ENCODE measurements at regions not wholly inside any gene's neighbourhood (a gene's known extent, or its start where the extent isn't known, plus 50 kb on each side); places are given as distances from the start of the nearest gene placed in this dataset.

DNA sequence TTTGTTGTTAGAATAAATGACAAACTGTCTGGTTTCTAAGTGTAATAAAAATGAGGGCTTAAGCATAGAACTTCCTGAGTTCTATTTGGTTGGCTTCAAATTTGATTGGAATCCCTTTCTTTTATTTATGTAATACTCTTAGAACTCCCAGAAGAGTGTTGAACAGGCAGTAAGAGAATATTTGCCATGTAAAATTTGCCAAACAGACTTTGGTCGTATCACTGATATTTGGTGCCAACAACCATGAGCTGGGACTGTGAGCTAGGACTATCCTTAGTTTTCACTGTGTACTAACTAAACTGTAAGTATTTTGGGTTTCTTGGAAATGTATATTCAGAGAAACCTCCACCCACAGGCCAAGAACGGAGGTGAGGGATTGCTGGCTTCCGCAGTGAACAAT is 971.2 kb upstream of the SOX9 start:
- TF ChIP-seq, protein P1, sequence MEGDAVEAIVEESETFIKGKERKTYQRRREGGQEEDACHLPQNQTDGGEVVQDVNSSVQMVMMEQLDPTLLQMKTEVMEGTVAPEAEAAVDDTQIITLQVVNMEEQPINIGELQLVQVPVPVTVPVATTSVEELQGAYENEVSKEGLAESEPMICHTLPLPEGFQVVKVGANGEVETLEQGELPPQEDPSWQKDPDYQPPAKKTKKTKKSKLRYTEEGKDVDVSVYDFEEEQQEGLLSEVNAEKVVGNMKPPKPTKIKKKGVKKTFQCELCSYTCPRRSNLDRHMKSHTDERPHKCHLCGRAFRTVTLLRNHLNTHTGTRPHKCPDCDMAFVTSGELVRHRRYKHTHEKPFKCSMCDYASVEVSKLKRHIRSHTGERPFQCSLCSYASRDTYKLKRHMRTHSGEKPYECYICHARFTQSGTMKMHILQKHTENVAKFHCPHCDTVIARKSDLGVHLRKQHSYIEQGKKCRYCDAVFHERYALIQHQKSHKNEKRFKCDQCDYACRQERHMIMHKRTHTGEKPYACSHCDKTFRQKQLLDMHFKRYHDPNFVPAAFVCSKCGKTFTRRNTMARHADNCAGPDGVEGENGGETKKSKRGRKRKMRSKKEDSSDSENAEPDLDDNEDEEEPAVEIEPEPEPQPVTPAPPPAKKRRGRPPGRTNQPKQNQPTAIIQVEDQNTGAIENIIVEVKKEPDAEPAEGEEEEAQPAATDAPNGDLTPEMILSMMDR (IDR thresholded peaks at IDR 0.05; ENCODE audit: poor library complexity) = no peak
- TF ChIP-seq EZH2phosphoT487 (IDR thresholded peaks at IDR 0.05; ENCODE audit: low read depth, severe bottlenecking, unreplicated experiment) = no peak
- no peak for TF ChIP-seq EZH2 (IDR thresholded peaks at IDR 0.05; ENCODE audit: borderline replicate concordance)

Data from hepatocyte (in vitro differentiated cells).